HepG2 (cell line): ENCODE measurements at regions not wholly inside any gene's neighbourhood (a gene's known extent, or its start where the extent isn't known, plus 50 kb on each side); places are given as distances from the start of the nearest gene placed in this dataset.

Source experiments
- KDM1A ChIP-seq: IDR thresholded peaks from 2 replicates; pipeline ENCODE4 v1.6.1; 2016; ENCODE audit warnings: missing compliant biosample characterization
- NCOA2 ChIP-seq: sonication (generic); formaldehyde crosslinking; IDR thresholded peaks from 2 replicates; pipeline ENCODE4 v1.8.0; 2022; ENCODE audit warnings: inconsistent platforms
- POLR2A ChIP-seq, 2 experiments: IDR thresholded peaks; 2 replicates each; pipeline ENCODE4 v1.6.1; 2011; ENCODE audit warnings: low read depth in 2 of 2, low read length in 2 of 2, mild to moderate bottlenecking in 1 of 2, moderate library complexity in 1 of 2; ENCODE audit not compliant: insufficient read depth in 1 of 2
- SALL1 ChIP-seq: sonication (generic); formaldehyde crosslinking; IDR thresholded peaks from 2 replicates; pipeline ENCODE4 v1.8.0; 2022; ENCODE audit warnings: mild to moderate bottlenecking, missing genetic modification reagents
- ZNF296 ChIP-seq: sonication (generic); formaldehyde crosslinking; conservative IDR thresholded peaks from 2 replicates; pipeline ENCODE4 v1.5.0; 2020; ENCODE audit warnings: mild to moderate bottlenecking, missing genetic modification reagents
- ZNF816 ChIP-seq: sonication (generic); formaldehyde crosslinking; IDR thresholded peaks from 2 replicates; pipeline ENCODE4 v1.8.0; 2022; ENCODE audit warnings: missing genetic modification reagents, mild to moderate bottlenecking, borderline replicate concordance
- TF ChIP-seq, protein P1 (sequence below): sonication (generic); formaldehyde crosslinking; IDR thresholded peaks from 2 replicates; pipeline ENCODE4 v1.5.1; 2020; ENCODE audit warnings: mild to moderate bottlenecking, missing genetic modification reagents, moderate library complexity

GRCh38 chr12:126087692-126088091 is 1022.5 kb downstream of the AACS start:
- TF ChIP-seq, protein P1, sequence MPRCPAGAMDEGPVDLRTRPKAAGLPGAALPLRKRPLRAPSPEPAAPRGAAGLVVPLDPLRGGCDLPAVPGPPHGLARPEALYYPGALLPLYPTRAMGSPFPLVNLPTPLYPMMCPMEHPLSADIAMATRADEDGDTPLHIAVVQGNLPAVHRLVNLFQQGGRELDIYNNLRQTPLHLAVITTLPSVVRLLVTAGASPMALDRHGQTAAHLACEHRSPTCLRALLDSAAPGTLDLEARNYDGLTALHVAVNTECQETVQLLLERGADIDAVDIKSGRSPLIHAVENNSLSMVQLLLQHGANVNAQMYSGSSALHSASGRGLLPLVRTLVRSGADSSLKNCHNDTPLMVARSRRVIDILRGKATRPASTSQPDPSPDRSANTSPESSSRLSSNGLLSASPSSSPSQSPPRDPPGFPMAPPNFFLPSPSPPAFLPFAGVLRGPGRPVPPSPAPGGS (CRISPR knock-in tag) = no peak
- TF ChIP-seq KDM1A (CRISPR knock-in tag) (no peak), SALL1 (CRISPR knock-in tag) (no peak), NCOA2 (no peak), ZNF816 (CRISPR knock-in tag) (no peak), POLR2A (IDR thresholded peaks at IDR 0.05; ENCODE audit: insufficient read depth in 1 of 2, low read depth in 2 of 2, low read length in 2 of 2) (no peak), ZNF296 (CRISPR knock-in tag) (no peak)
